ENCODE measurements at regions not wholly inside any gene's neighbourhood (a gene's known extent, or its start where the extent isn't known, plus 50 kb on each side); places are given as distances from the start of the nearest gene placed in this dataset.

DNA sequence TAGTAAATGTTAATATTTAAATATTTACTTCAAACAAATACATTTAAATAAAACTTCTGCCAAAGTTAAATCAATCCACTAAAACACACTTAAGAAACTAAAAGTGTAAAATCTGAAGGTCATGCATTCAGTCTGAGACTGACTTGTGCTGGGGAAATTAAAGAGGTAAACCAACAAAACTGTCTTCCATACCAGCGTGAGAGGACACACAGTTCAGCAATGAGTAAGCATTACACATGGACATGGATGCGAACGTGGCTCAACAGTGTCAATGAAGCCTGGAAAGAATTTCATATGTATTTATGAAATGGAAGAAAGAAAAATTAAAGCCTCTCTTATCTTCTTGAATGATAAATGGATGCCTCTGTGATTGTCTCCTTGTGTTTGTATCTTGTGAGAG, 1052.3 kb downstream of the AACS start:
- no peak for TF ChIP-seq GATA2 (IDR thresholded peaks at IDR 0.05; ENCODE audit: low read depth, low read length)
- no peak for TF ChIP-seq GATA3 (IDR thresholded peaks at IDR 0.05; ENCODE audit: low read depth, low read length)

Data from SH-SY5Y (cell line).